ENCODE measurements at regions not wholly inside any gene's neighbourhood (a gene's known extent, or its start where the extent isn't known, plus 50 kb on each side); places are given as distances from the start of the nearest gene placed in this dataset.
A peak's percentile ranks its signal among the peaks of the same experiment; 100 is the strongest.

- Mint-ChIP-seq H3K4me3 (no peak overlapping the region), H3K27me3 (peaks cover 29% of the 10 kb centered on the region), H3K4me1 (no peaks in the 10 kb centered on the region), H3K9me3 (no peaks in the 10 kb centered on the region), H3K27ac (no peak overlapping the region)
- ATAC-seq (no peak), DNase-seq (no peak)
These were observed 82.0 kb upstream of the CTNNBL1 start for GRCh38 chr20:37611852-37612251.

DNA sequence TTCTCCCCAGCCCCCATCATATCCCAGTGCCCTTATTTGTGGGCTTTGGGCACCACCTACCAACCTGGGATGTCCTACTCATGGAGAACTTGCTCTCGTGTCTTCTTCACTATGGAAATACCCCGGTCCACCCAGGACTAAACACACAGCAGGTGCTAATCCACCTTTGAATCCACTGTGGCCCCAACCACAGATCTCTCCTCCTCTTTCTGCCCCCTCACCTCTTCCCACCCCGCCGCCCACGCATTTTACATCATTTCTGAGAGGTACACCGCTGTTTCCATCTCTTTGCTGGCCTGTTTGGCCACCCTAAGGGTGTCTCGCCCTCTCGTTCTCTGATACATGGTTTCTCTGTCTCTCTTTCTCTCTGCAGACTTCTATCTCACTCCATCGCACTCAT is 82.5 kb upstream of the CTNNBL1 start:
- ATAC-seq: no peak
- Mint-ChIP-seq H3K4me1 (no peaks in the 10 kb centered on the region), H3K27ac (no peak overlapping the region), H3K4me3 (no peak overlapping the region), H3K27me3 (peaks cover 29% of the 10 kb centered on the region), H3K9me3 (no peaks in the 10 kb centered on the region)
- no peak for DNase-seq

DNA sequence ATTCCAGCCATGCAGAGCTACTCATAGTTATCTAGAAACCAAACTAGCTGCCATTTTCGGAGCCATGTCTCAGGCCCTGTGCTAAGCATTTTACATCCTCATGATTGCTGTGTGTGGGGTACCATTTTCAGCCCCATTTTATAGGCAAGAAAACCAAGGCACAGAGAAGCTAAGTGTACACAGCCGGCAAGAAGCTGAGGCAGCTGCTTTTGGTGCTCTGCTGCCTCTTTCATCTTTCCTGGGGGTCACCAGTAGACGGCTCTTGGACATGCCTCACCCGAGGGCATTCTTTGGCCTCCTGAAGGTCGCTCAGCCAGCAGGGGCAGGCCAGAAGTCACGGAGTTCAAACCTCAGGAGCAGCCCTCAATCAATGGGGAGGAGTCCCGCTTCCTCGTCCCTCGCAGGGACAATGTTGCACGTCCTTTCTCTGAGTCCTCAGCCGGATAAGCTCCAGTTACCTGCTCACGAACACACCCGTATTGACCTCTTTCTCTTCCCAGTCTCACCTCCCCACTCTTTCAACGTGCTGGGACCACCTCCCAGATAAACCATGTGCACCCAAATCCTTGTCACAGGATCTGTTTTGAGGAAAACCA is 82.6 kb upstream of the BLCAP start:
- H3K9me3 Mint-ChIP-seq: no peaks in the 10 kb centered on the region
- DNase-seq (no peak), ATAC-seq (no peak)
- no peaks in the 10 kb centered on the region for H3K4me1 Mint-ChIP-seq
- no peak overlapping the region for H3K27ac Mint-ChIP-seq
- H3K27me3 Mint-ChIP-seq: peaks cover 29% of the 10 kb centered on the region
- no peak overlapping the region for H3K4me3 Mint-ChIP-seq

- Mint-ChIP-seq H3K27ac (no peak overlapping the region), H3K4me1 (no peaks in the 10 kb centered on the region), H3K27me3 (peaks cover 46% of the 10 kb centered on the region), H3K4me3 (no peak overlapping the region), H3K9me3 (no peaks in the 10 kb centered on the region)
- DNase-seq: no peak
- no peak for ATAC-seq
These were observed 75.0 kb upstream of the BLCAP start for GRCh38 chr20:37602634-37603033.

DNA sequence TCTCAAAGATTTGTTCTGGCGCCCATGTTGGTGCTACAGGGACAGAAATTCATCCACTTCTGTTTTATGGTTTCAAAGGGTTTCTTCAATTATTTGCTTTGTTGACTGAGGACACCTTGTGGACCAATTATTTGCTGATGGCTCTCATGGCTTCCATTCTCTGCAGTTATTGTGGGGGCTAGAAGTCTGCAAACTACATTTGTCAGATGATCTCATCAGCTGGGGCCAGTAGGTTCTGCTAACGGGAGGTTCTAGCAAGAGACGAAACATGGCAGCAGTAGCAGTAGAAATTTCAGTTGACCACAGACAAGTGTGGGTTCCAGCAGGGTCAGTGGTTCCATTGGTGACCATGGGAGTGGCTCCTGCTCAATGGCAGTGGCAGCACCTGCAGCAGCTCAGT is 72.8 kb upstream of the BLCAP start:
- Mint-ChIP-seq H3K27ac (no peak overlapping the region), H3K9me3 (no peaks in the 10 kb centered on the region), H3K4me3 (no peak overlapping the region), H3K4me1 (no peaks in the 10 kb centered on the region), H3K27me3 (peaks cover 65% of the 10 kb centered on the region)
- ATAC-seq: no peak
- no peak for DNase-seq

- no peaks in the 10 kb centered on the region for H3K9me3 Mint-ChIP-seq
- no peak for DNase-seq
- no peak overlapping the region for H3K27ac Mint-ChIP-seq
- peaks cover 57% of the 10 kb centered on the region for H3K27me3 Mint-ChIP-seq
- H3K4me3 Mint-ChIP-seq: no peak overlapping the region
- no peak for ATAC-seq
- no peaks in the 10 kb centered on the region for H3K4me1 Mint-ChIP-seq
These were observed 71.1 kb upstream of the BLCAP start for GRCh38 chr20:37598575-37599342.

GRCh38 chr20:37598100-37598543 is 70.4 kb upstream of the BLCAP start:
- H3K4me3 Mint-ChIP-seq: no peak overlapping the region
- no peak overlapping the region for H3K27ac Mint-ChIP-seq
- no peak for DNase-seq
- H3K4me1 Mint-ChIP-seq: no peaks in the 10 kb centered on the region
- ATAC-seq: no peak
- H3K9me3 Mint-ChIP-seq: no peaks in the 10 kb centered on the region
- peaks cover 63% of the 10 kb centered on the region for H3K27me3 Mint-ChIP-seq

- no peak overlapping the region for H3K4me3 Mint-ChIP-seq
- H3K27me3 Mint-ChIP-seq: peaks cover 65% of the 10 kb centered on the region
- H3K4me1 Mint-ChIP-seq: no peaks in the 10 kb centered on the region
- H3K27ac Mint-ChIP-seq: no peak overlapping the region
- no peaks in the 10 kb centered on the region for H3K9me3 Mint-ChIP-seq
- ATAC-seq (no peak), DNase-seq (no peak)
These were observed 69.3 kb upstream of the BLCAP start for GRCh38 chr20:37596890-37597536.

GRCh38 chr20:37596168-37596567 is 68.5 kb upstream of the BLCAP start:
- H3K27me3 Mint-ChIP-seq: peaks cover 69% of the 10 kb centered on the region

GRCh38 chr20:37593710-37594109 is 66.0 kb upstream of the BLCAP start:
- Mint-ChIP-seq H3K4me1 (no peaks in the 10 kb centered on the region), H3K27ac (no peak overlapping the region), H3K9me3 (no peaks in the 10 kb centered on the region), H3K27me3 (peaks cover 53% of the 10 kb centered on the region), H3K4me3 (no peak overlapping the region)
- ATAC-seq (no peak), DNase-seq (no peak)

More at GRCh38 chr20:37596168-37596567, 68.5 kb upstream of the BLCAP start:
- Mint-ChIP-seq H3K4me1 (no peaks in the 10 kb centered on the region), H3K27ac (no peak overlapping the region), H3K4me3 (no peak overlapping the region), H3K9me3 (no peaks in the 10 kb centered on the region)
- DNase-seq (no peak), ATAC-seq (no peak)

GRCh38 chr20:37590938-37591490 is 63.3 kb upstream of the BLCAP start:
- no peaks in the 10 kb centered on the region for H3K4me1 Mint-ChIP-seq
- no peak for ATAC-seq
- H3K27me3 Mint-ChIP-seq: peaks cover 30% of the 10 kb centered on the region
- peaks cover under 1 to 3% of the 10 kb centered on the region in 2 donors for H3K9me3 Mint-ChIP-seq
- H3K4me3 Mint-ChIP-seq: no peak overlapping the region
- no peak overlapping the region for H3K27ac Mint-ChIP-seq
- no peak for DNase-seq

DNA sequence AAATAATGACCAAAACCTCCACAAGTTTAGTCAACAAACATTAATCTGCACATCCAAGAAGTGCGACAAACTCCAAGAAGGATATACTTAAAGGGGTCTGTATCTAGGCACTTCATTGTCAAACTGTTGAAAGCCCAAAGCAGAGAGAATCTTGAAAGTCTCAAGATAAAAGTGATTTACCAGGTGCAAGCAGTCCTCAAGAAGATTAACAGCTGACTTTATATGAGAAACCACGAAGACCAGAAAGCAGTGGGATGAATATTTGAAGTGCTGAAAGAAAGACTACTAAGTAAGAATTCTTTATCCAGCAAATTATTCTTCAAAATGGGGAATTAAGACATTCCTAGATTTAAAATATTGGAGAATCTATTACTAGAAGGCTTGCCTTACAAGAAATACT is 58.4 kb upstream of the BLCAP start:
- Mint-ChIP-seq H3K27me3 (peaks cover 32% of the 10 kb centered on the region), H3K9me3 (peaks cover 5 to 9% of the 10 kb centered on the region in 2 donors), H3K27ac (no peak overlapping the region), H3K4me1 (no peaks in the 10 kb centered on the region), H3K4me3 (no peak overlapping the region)
- ATAC-seq (no peak), DNase-seq (no peak)

DNA sequence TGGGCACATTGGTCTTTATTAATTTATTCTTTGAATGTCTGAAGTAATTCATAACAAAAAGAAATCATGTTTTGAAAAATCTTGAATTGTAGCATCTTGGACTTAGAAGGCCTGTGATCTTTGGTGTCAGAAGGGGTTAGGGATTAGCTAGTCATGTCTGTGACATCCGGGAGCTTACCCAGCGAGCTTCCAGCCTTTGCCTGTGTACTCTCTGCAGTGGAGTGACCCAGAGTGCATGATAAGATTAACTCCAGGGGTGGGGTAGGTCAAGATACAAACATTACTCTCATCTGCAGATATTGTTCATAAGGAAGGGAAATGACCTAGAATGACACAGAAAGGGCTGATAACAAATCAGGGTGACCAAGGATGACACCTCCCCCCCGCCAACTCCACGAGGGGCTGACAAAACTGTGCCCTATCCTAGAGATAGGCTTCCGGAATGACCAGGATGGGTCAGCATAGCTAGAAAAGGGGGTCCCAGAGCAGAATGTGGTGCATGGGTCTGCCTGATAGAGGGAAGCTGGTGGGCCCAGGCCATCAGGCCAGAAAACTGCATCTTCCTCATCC is 56.6 kb upstream of the BLCAP start:
- Mint-ChIP-seq H3K27ac (no peak overlapping the region), H3K9me3 (peaks cover 5 to 9% of the 10 kb centered on the region in 2 donors), H3K27me3 (peaks cover 37% of the 10 kb centered on the region), H3K4me3 (no peak overlapping the region), H3K4me1 (no peaks in the 10 kb centered on the region)
- ATAC-seq: no peak
- DNase-seq: no peak

DNA sequence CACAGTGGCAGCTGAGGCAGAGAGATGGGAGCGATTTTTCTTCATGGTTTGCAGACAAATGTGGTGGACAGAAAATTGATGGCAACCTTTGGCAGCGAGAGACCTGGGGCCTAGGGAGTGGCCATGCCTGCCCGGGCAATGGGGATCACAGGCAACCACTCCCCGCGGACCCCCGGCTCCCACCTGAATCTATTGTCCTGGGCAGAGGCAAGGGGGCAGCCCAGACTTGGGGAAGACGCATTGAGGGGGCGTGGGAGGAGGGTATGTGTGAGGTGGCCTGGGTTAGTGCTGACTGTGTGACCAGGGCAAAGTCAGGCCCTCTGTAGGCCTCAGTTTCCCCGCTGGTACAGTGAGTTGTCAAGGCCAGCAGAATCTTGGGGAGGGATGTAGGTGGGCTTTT is 53.6 kb upstream of the BLCAP start:
- no peak overlapping the region for H3K27ac Mint-ChIP-seq
- no peaks in the 10 kb centered on the region for H3K4me1 Mint-ChIP-seq
- peaks cover 5 to 8% of the 10 kb centered on the region in 2 donors for H3K9me3 Mint-ChIP-seq
- no peak overlapping the region for H3K4me3 Mint-ChIP-seq
- H3K27me3 Mint-ChIP-seq: peaks cover 48% of the 10 kb centered on the region
- ATAC-seq (no peak), DNase-seq (no peak)

DNA sequence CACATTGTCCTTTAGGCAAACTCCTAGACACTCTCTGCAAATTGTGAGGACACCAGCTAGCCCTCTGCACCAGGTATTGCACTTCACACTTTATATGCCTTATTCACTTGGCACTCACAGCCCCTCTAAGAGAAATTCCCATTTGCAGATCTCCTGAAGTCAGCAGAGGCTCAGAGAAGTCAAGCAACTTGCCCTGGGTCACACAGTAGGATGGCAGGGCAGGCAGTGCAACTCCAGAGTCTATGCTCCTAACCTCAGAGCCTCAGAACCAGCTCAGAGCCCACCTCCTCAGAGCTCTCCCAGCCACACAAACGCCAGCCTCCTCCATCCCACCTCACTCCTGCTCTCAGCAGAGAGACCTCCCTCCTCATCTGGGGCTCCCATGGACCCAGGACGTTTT is 52.4 kb upstream of the BLCAP start:
- DNase-seq (no peak), ATAC-seq (no peak)
- no peak overlapping the region for H3K27ac Mint-ChIP-seq
- H3K27me3 Mint-ChIP-seq: peaks cover 38% of the 10 kb centered on the region
- H3K9me3 Mint-ChIP-seq: no peaks in the 10 kb centered on the region
- no peaks in the 10 kb centered on the region for H3K4me1 Mint-ChIP-seq
- no peak overlapping the region for H3K4me3 Mint-ChIP-seq

- Mint-ChIP-seq H3K27me3 (peaks cover 33% of the 10 kb centered on the region), H3K4me3 (no peak overlapping the region), H3K9me3 (no peaks in the 10 kb centered on the region), H3K4me1 (no peaks in the 10 kb centered on the region), H3K27ac (peak overlapping the region in 1 of 2 donors; percentile 42)
- ATAC-seq (no peak), DNase-seq (no peak)
These were observed 51.4 kb upstream of the BLCAP start for GRCh38 chr20:37579106-37579505.

All from stimulated activated naive CD8-positive, alpha-beta T cell treated with anti-CD3 and anti-CD28 coated beads, Interleukin-15, amount 100 ng/mL, for 72 hours (primary cell).